ENCODE measurements at regions not wholly inside any gene's neighbourhood (a gene's known extent, or its start where the extent isn't known, plus 50 kb on each side); places are given as distances from the start of the nearest gene placed in this dataset.

GRCh38 chr10:126806498-126806897, 98.7 kb upstream of the DOCK1 start:
- Histone ChIP-seq H4K20me1 (ENCODE audit: control insufficient read depth, insufficient read depth, low read length, poor library complexity, severe bottlenecking) (no peaks in the 10 kb centered on the region), H3K4me3 (ENCODE audit: control extremely low read depth in 1 of 5, extremely low read depth in 1 of 5, insufficient read depth in 1 of 5, low read depth in 2 of 5, low read length in 4 of 5) (no peak overlapping the region), H3K9me3 (ENCODE audit: control extremely low read depth in 1 of 3, control insufficient read depth in 2 of 3, insufficient read depth in 1 of 3, low read length in 2 of 3) (no peaks in the 10 kb centered on the region), H2AFZ (ENCODE audit: insufficient read depth, low read depth, low read length, poor library complexity, severe bottlenecking) (no peak overlapping the region), H3K4me1 (ENCODE audit: control insufficient read depth in 2 of 2, insufficient read depth in 2 of 2, low read length in 2 of 2) (no peaks in the 10 kb centered on the region), H3K79me2 (ENCODE audit: control insufficient read depth, insufficient read depth, low read length) (no peaks in the 10 kb centered on the region), H3K36me3 (replicated peaks in 1 of 2; ENCODE audit: control extremely low read depth in 1 of 2, control insufficient read depth in 1 of 2, extremely low read depth in 1 of 2, insufficient read depth in 2 of 2, low read length in 1 of 2) (no peaks in the 10 kb centered on the region), H3K27me3 (replicated peaks in 1 of 4; ENCODE audit: control extremely low read depth in 1 of 4, control insufficient read depth in 3 of 4, insufficient read depth in 4 of 4, low read length in 3 of 4) (no peaks in the 10 kb centered on the region), H3K4me2 (replicated peaks; ENCODE audit: low read depth, low read length, poor library complexity, severe bottlenecking) (no peak overlapping the region), H3K27ac (ENCODE audit: low read length in 2 of 2) (no peak overlapping the region), H3K9ac (ENCODE audit: low read length) (no peak overlapping the region)
- H3K9me3 Mint-ChIP-seq (ENCODE audit: insufficient read depth): peaks cover 4% of the 10 kb centered on the region
- TF ChIP-seq EZH2 (IDR thresholded peaks at IDR 0.05; ENCODE audit: borderline replicate concordance, insufficient read depth, low read depth, low read length, poor library complexity, severe bottlenecking): no peak
- TF ChIP-seq, protein P1, sequence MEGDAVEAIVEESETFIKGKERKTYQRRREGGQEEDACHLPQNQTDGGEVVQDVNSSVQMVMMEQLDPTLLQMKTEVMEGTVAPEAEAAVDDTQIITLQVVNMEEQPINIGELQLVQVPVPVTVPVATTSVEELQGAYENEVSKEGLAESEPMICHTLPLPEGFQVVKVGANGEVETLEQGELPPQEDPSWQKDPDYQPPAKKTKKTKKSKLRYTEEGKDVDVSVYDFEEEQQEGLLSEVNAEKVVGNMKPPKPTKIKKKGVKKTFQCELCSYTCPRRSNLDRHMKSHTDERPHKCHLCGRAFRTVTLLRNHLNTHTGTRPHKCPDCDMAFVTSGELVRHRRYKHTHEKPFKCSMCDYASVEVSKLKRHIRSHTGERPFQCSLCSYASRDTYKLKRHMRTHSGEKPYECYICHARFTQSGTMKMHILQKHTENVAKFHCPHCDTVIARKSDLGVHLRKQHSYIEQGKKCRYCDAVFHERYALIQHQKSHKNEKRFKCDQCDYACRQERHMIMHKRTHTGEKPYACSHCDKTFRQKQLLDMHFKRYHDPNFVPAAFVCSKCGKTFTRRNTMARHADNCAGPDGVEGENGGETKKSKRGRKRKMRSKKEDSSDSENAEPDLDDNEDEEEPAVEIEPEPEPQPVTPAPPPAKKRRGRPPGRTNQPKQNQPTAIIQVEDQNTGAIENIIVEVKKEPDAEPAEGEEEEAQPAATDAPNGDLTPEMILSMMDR (IDR thresholded peaks at IDR 0.05): no peak
- H3K27ac Mint-ChIP-seq: no peak overlapping the region
- ChIA-PET CTCF (no interaction called here), POLR2A (no interaction called here)
- DNase-seq: no peak
- 94% methylated on average over 2 of the region's 2 CpGs for WGBS (ENCODE audit: insufficient coverage)
- no peak overlapping the region for H3K4me3 Mint-ChIP-seq
- H3K4me1 Mint-ChIP-seq: no peaks in the 10 kb centered on the region
- intact Hi-C loops (cut with micrococcal nuclease): no loop called here
- ATAC-seq (ENCODE audit: low read depth): no peak
- H3K27me3 Mint-ChIP-seq: no peaks in the 10 kb centered on the region

GRCh38 chr10:126806991-126807702, 98.1 kb upstream of the DOCK1 start:
- intact Hi-C loops (cut with micrococcal nuclease): no loop called here
- no peak overlapping the region for H3K27ac Mint-ChIP-seq
- ATAC-seq (ENCODE audit: low read depth) (no peak), DNase-seq (no peak)
- H3K4me1 Mint-ChIP-seq: no peaks in the 10 kb centered on the region
- H3K4me3 ChIP-seq (ENCODE audit: control extremely low read depth in 1 of 5, extremely low read depth in 1 of 5, insufficient read depth in 1 of 5, low read depth in 2 of 5, low read length in 4 of 5): no peak overlapping the region
- H4K20me1 ChIP-seq (ENCODE audit: control insufficient read depth, insufficient read depth, low read length, poor library complexity, severe bottlenecking): no peaks in the 10 kb centered on the region
- ChIA-PET POLR2A (no interaction called here), CTCF (no interaction called here)
- H3K4me2 ChIP-seq (replicated peaks; ENCODE audit: low read depth, low read length, poor library complexity, severe bottlenecking): no peak overlapping the region
- H3K4me1 ChIP-seq (ENCODE audit: control insufficient read depth in 2 of 2, insufficient read depth in 2 of 2, low read length in 2 of 2): no peaks in the 10 kb centered on the region
- no peak overlapping the region for H3K4me3 Mint-ChIP-seq
- H3K9me3 ChIP-seq (ENCODE audit: control extremely low read depth in 1 of 3, control insufficient read depth in 2 of 3, insufficient read depth in 1 of 3, low read length in 2 of 3): no peaks in the 10 kb centered on the region
- no peak overlapping the region for H2AFZ ChIP-seq (ENCODE audit: insufficient read depth, low read depth, low read length, poor library complexity, severe bottlenecking)
- no peak overlapping the region for H3K27ac ChIP-seq (ENCODE audit: low read length in 2 of 2)
- no peak overlapping the region for H3K9ac ChIP-seq (ENCODE audit: low read length)
- TF ChIP-seq EZH2 (IDR thresholded peaks at IDR 0.05; ENCODE audit: borderline replicate concordance, insufficient read depth, low read depth, low read length, poor library complexity, severe bottlenecking): no peak
- TF ChIP-seq, protein P1 (IDR thresholded peaks at IDR 0.05): no peak
- no peaks in the 10 kb centered on the region for H3K36me3 ChIP-seq (replicated peaks in 1 of 2; ENCODE audit: control extremely low read depth in 1 of 2, control insufficient read depth in 1 of 2, extremely low read depth in 1 of 2, insufficient read depth in 2 of 2, low read length in 1 of 2)
- WGBS (ENCODE audit: insufficient coverage): 95% methylated on average over 2 of the region's 5 CpGs
- H3K9me3 Mint-ChIP-seq (ENCODE audit: insufficient read depth): peaks cover 4% of the 10 kb centered on the region
- no peaks in the 10 kb centered on the region for H3K27me3 Mint-ChIP-seq
- no peaks in the 10 kb centered on the region for H3K27me3 ChIP-seq (replicated peaks in 1 of 4; ENCODE audit: control extremely low read depth in 1 of 4, control insufficient read depth in 3 of 4, insufficient read depth in 4 of 4, low read length in 3 of 4)
- no peaks in the 10 kb centered on the region for H3K79me2 ChIP-seq (ENCODE audit: control insufficient read depth, insufficient read depth, low read length)
